ENCODE measurements at regions not wholly inside any gene's neighbourhood (a gene's known extent, or its start where the extent isn't known, plus 50 kb on each side); places are given as distances from the start of the nearest gene placed in this dataset.

GRCh38 chrX:38992441-38993096, 191.3 kb downstream of the MID1IP1 start:
- no peak for DNase-seq

DNA sequence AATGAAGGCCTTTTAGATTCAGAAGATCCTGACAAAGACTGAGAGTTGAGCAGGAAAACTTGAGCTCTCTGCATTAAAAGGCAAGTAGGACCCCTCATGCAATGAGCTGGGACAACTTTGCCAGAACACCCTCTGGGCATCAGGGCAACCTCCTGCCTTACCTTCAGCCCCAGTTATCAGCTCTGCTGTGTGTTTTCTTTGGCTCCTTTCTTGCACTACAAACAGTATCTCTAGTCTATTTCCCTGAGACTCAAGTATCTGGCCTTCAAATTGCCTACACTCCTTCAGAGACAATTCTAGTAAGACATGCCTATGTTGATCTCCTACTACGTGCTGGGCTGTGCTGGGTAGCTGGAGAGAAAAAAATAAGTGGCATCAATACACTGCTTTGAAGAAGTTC, 192.2 kb downstream of the MID1IP1 start:
- DNase-seq = no peak

GRCh38 chrX:38999099-38999498, 197.8 kb downstream of the MID1IP1 start:
- no peak for DNase-seq

GRCh38 chrX:38999967-39000745, 198.9 kb downstream of the MID1IP1 start:
- DNase-seq = no peak

DNA sequence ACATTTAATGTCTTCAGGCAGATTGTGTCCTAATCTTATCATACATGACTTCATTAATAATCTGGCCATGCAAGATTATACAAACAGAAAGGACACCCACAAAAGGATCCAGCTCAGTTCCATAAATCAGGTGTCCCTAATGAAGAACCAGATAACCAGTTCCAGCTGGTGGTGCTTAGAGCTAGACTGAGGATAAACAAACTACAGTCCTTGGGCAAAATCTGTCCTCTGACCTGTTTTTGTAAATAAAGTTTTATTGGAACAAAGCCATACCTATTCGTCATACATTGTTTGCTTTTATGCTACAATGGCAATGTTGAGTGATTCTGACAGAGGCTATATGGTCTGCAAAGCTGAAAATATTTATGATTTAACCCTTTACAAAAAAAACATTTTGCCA, 199.5 kb downstream of the MID1IP1 start:
- DNase-seq = no peak

DNA sequence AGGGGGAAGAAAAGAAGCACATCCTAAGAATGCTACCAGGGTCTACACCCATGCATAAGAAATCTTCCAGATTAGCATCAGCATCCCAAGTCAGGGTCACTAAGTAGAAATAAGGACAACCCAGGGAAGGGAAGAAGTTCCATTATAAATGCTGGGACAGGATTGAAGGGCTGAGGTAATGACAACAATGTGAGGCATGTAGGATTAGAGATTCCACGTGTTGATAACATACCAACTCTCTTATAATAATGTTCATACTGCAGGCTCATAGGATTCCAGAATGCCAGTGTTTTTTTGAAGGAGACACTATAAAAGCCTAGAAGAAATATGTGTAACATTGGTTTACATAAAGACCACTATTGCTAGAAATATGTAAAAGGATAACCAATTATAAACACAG, 201.2 kb downstream of the MID1IP1 start:
- no peak for DNase-seq

DNA sequence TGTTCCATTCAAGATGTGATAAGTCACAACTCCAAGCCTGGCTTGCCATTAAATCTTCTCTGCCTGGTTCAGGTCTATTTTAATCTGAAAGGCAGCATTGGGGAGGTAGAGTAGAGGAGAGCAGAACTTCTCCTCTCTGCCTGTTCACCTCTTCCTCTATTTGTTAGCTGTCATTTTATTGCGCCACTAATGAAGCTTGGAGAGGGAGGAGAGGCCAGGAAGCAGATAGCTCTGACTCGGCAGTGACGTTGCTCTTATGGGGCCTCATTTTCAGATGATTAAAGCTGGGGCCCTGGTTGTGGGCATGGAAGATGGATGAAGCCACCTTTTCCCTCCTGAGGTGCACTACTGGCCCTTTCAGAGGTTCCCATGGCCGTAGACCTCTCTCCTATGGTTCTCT, 207.3 kb downstream of the MID1IP1 start:
- DNase-seq = no peak

GRCh38 chrX:39011454-39012221, 210.4 kb downstream of the MID1IP1 start:
- no peak for DNase-seq

DNA sequence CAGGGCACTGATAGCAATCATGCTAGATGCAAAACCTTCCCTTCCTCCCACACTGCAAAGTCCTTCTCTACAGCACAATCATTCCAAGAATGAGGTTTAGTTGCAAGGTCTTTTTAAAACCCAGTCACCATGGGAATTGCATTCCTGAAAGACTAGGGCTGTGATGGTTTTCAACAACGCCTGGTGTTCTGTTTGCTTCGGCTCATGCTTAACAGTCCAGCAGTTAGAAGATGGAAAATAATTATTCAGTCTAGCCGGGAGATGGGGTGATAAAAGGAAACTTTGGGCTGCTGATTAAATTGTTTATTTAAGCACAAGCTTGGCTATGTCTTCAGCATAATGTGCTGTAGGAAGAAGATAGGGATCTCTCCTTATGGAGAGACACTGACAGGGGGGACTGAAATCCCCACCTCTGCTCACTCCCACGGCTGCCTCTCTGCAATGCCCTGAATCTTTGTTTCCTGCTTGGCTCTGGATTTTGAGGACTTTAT, 211.4 kb downstream of the MID1IP1 start:
- DNase-seq = no peak

DNA sequence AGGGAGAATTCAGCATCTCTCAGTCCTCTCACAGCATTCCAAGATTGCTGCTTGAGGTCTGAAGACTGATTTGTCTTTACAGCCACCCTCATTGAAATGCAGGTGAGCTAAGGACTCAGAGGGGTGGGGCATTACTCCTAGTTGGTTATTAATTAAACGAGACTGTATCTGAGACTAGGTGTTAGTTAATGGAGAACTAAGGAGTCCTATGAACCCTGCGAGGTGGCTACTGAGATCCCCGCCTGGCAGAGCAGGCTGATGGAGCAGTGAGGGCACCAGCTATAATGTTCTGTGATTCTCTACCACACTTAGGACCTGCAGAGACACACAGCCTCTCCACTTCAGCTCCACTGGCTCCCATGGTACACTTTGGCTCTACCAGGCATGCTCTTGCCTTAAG, 215.3 kb downstream of the MID1IP1 start:
- DNase-seq = no peak

DNA sequence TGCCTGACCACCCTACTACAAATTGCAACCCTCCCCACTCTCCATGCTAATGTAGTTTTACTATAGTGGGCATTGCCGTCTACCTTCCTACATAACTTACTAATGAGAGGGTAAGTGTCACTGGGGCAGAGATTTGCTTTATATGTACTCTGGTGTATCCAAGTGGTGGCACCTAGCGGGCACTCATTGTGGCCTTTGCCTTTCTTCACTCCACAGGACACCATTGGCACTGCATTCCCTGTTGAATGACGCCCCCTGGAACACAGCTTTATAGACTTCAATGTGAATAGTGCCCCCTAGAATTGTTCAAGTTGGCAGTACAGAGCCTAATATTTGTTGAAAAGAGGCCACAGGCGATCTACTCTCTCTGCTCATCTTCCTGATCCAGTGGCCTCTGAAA, 215.8 kb downstream of the MID1IP1 start:
- DNase-seq = no peak

DNA sequence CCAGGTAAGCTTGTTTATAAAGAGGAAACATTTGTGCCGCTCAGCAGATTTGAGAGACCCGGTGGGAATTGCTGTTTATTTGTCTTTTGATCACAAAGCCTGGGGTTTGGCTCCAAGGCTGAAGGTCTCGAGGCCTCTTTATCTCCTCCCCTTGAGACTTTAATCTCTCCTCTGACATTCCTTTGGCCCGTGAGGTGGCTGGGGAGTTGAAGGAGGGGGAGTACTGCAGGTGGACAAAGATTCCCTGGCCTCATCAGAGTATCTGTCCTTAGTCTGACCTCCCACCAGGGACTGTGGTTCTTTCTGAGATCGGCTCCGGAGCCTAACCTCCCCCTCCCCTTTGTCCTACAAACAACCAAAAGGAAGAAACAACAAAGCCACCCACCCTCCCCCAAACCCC, 216.5 kb downstream of the MID1IP1 start:
- no peak for DNase-seq

GRCh38 chrX:39018541-39018940, 217.3 kb downstream of the MID1IP1 start:
- DNase-seq = no peak

DNA sequence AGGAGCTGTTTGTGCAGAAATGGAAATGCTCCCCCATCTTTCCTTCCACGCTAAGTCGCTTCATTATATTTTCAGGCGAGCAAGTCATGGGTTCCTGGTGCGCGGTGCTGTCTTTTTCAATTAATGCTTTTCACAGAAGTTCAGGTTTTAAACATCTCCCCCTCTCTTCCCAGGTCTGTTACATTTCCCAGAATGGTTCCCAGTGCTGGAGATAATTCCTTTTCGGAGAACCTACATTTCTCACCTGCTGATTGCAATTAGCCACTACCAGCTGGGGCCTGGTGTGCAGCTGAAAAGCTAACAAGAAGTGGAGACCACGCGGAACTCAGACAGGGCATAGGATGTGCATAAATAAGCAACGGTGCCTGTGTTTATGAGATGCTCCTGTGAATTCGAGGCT, 217.8 kb downstream of the MID1IP1 start:
- DNase-seq = no peak

GRCh38 chrX:39020051-39020669, 218.9 kb downstream of the MID1IP1 start:
- no peak for DNase-seq

DNA sequence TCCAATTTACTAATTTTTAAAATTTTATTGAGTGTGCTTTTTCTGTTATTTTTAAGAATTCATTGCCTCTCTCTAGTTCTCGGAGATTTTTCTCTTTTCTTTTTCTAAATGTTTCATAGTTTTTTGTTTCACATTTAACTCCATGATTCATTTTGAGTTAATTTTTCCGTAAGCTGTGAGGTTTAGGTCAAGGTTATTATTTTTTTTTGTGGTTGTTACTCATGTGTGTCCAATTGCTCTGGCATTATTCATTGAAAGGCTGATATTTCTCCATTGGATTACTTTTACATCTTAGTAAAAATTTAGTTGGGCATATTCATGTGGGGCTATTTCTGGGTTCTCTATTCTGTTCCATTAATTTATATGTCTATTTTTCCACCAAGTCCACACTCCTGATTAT, 220.8 kb downstream of the MID1IP1 start:
- DNase-seq = no peak

- DNase-seq = no peak
These were observed 228.0 kb downstream of the MID1IP1 start for GRCh38 chrX:39029221-39029620.

DNA sequence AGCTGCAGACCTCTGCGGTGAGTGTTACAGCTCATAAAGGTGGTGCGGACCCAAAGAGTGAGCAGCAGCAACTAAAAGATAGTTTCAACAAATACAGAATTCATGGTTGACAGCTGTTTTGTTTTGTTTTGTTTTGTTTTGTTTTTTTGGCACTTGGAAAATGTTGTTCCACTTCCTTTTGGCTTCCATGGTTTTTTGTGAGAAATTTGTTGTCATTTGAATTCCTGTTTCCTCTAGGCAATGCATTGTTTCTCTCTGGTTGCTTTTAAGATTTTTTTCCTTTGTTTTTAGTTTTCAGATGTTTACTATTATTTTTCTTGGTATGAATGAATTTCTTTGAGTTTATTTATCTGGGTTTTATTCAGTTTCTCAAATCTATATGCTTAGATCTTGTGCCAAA, 229.4 kb downstream of the MID1IP1 start:
- no peak for DNase-seq

- no peak for DNase-seq
These were observed 238.6 kb downstream of the MID1IP1 start for GRCh38 chrX:39039890-39040289.

GRCh38 chrX:39043838-39044550, 242.7 kb downstream of the MID1IP1 start:
- no peak for DNase-seq

- no peak for DNase-seq
These were observed 245.9 kb downstream of the MID1IP1 start for GRCh38 chrX:39047174-39047573.

GRCh38 chrX:39049975-39050374, 248.7 kb downstream of the MID1IP1 start:
- DNase-seq = no peak

GRCh38 chrX:39050427-39050826, 249.2 kb downstream of the MID1IP1 start:
- no peak for DNase-seq
